Activated CD4-positive, alpha-beta T cell treated with anti-CD3 and anti-CD28 coated beads for 48 hours (primary cell): ENCODE measurements at regions not wholly inside any gene's neighbourhood (a gene's known extent, or its start where the extent isn't known, plus 50 kb on each side); places are given as distances from the start of the nearest gene placed in this dataset.

Experiments used
- DNase-seq: peaks from one replicate; pipeline ENCODE4 v3.0.0-alpha.2; 2020

DNA sequence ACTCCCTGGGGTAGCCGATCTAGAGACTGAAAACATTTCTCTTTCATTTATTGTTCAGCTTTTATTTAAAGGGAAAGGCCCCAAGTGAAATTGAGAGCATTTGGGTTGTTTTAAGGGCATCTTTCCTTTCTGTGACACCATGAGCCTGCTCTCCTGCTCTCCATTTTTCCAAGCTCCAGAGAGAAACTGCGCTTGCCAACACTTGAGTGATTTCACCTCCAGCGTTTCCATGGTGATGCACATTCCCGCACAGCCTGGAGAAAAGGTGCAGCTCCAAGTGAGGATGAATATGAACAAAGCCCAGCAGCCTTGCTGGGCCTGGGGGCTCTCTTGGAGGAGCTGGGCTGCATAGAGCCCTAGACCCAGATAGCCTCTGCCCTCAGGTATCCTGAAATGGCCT is 159.2 kb upstream of the PPP2R3A start:
- DNase-seq: no peak

- no peak for DNase-seq
These were observed 157.6 kb upstream of the PPP2R3A start for GRCh38 chr3:135807879-135808278.

- DNase-seq: no peak
These were observed 156.4 kb upstream of the PPP2R3A start for GRCh38 chr3:135809021-135809634.

GRCh38 chr3:135811651-135812050 is 153.9 kb upstream of the PPP2R3A start:
- DNase-seq: no peak

GRCh38 chr3:135812057-135812456 is 153.5 kb upstream of the PPP2R3A start:
- DNase-seq: no peak

DNA sequence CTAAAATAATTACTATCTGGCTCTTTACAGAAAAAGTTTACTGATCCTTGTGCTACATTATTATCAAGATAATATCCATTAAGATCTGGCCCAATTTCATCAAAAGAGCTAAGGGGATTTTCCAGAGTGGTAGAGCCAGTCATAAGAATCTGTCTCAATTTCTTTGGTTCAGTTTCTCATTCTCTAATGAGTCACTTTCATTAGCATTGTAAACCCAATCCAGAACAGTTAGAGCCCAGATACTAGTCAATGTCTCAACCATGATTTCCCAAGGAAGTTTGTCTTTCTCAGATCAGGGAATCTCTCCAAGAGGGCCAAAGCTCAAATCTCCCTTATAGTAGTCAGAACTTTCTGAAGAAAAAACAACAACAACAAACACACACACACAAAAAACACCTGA is 131.1 kb upstream of the PPP2R3A start:
- DNase-seq: no peak

GRCh38 chr3:135837977-135838631 is 127.4 kb upstream of the PPP2R3A start:
- DNase-seq: no peak

DNA sequence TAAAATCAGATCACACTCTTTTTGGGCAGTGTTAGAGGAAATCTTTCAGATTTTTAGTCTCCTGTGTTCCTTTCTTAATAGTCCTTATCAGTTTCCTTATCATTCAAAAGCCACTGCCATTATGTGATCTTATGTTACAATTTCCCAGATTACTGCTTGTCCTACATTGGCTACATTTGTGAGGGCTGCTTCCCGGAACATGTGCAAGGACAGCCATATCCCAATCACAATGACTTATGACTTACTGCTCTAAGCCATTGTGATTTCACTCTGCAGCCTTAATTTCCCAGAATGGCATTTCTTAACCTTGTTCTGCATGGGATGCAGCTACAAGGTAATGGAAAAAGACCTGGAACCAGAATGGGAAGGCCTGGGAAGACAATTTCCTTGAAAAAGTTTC is 125.1 kb upstream of the PPP2R3A start:
- no peak for DNase-seq

GRCh38 chr3:135844386-135844785 is 121.1 kb upstream of the PPP2R3A start:
- no peak for DNase-seq

- no peak for DNase-seq
These were observed 117.5 kb upstream of the PPP2R3A start for GRCh38 chr3:135848051-135848450.

- no peak for DNase-seq
These were observed 115.7 kb upstream of the PPP2R3A start for GRCh38 chr3:135849827-135850226.

GRCh38 chr3:135851201-135852081 is 114.1 kb upstream of the PPP2R3A start:
- DNase-seq: no peak

- no peak for DNase-seq
These were observed 111.5 kb upstream of the PPP2R3A start for GRCh38 chr3:135853981-135854380.

- DNase-seq: no peak
These were observed 104.8 kb upstream of the PPP2R3A start for GRCh38 chr3:135860761-135861160.

GRCh38 chr3:135862361-135862760 is 103.2 kb upstream of the PPP2R3A start:
- DNase-seq: no peak

- no peak for DNase-seq
These were observed 101.5 kb upstream of the PPP2R3A start for GRCh38 chr3:135864060-135864459.

DNA sequence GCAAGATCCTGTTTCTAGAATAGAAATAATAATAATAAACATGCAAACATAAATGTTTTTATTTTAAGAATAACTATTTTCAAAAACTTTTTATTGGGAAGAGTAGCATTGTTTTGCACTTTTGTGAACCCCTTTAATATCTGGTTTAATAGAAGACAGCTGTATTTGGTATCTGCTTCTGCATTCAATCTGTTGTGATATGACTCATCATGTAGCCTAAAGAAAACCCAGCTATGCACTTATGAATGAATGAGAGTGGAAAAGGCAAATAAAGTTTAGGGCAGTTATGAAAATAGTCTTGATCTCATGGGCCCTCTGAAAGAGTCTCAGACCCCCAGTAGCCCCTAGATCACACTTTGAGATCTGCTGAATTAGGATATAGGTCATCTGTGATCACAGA is 100.4 kb upstream of the PPP2R3A start:
- no peak for DNase-seq

GRCh38 chr3:135865553-135865952 is 100.0 kb upstream of the PPP2R3A start:
- no peak for DNase-seq

GRCh38 chr3:135867911-135868310 is 97.6 kb upstream of the PPP2R3A start:
- DNase-seq: no peak

DNA sequence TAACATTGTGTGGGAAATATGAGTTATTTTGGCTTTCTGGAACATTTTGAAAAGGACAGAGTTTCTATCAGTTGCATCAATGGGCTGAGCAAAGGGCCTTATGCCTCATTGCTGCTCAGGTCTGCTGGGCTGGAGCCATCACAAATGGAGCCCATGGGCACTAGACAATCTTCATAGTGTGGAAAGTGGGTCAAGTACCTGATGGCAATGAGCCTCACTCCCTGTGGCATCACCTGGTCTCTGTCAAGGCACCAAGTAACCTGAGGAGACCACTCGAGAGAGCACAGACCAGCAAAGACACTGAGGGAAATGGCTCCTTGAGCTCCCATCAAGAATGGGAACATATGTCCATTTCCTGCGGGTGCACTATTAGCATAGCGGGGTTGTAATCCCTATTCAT is 96.7 kb upstream of the PPP2R3A start:
- no peak for DNase-seq

GRCh38 chr3:135869439-135870105 is 96.0 kb upstream of the PPP2R3A start:
- DNase-seq: no peak

DNA sequence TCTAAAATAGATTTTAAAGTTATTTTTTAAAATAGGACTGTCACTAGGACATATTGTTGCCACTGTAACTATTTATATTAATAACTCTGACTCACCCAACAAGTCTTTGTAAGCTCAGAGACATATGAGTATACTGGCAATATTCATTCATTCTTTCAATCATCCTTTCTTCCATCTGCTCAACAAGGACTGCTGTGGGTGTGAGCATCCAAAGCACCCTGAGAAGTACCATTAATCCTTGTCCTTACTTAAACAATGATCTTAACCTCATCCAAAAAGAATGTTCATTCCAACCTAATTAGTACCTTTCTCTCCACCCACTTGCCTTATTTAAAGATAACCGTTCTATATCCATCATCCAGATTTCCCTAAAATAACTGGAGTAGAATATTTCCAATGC is 94.2 kb upstream of the PPP2R3A start:
- DNase-seq: no peak

DNA sequence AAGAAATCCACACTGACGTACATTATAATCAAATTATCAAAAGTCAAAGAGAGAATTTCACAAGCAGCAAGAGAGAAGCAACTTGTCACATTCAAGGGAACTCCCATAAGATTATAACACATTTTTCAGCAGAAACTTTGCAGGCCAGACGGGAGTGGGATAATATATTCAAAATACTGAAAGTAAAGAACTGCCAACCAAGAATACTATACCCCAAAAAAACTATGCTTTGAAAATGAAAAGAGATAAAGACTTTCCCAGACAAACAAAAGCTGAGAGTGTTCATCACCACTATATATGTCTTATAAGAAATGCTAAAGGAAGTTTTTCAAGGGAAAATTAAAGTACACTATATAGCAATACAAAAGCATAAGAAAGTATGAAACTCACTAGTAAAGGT is 91.5 kb upstream of the PPP2R3A start:
- no peak for DNase-seq

DNA sequence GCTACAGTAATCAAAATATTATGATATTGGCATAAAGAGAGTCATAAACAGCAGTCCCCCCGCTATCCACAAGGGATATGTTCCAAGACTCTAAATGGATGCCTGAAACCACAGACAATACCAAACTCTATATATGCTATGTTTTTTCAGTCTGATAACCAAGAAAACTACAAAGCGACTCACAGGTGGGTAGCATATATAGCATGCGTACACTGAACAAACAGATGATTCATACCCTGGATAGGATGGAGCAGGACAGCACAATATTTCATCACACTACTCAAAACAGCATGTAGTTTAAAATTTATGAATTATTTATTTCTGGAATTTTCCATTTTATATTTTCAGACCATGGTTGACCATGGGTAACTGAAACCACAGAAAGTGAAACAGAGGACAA is 87.0 kb upstream of the PPP2R3A start:
- DNase-seq: no peak
